ENCODE measurements at regions not wholly inside any gene's neighbourhood (a gene's known extent, or its start where the extent isn't known, plus 50 kb on each side); places are given as distances from the start of the nearest gene placed in this dataset.

DNA sequence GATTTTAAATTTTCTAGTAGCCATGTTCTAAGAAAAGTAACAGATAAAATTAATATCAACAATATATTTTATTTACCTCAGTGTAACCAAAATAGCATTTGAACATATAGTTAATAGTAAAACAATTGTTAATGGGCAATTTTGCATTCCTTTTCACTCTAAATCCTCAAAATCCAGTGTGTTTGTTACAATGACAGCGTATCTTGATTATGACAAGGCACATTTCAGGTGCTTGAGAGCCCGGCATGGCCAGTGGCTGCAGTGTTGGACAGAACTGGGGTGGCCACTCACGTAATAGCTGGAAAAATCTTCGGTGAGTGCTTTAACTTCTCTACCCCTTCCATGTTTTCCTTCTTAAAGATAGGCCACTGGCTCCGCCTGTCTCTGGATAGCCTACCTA is 248.0 kb upstream of the RREB1 start:
- TF ChIP-seq, protein P1, sequence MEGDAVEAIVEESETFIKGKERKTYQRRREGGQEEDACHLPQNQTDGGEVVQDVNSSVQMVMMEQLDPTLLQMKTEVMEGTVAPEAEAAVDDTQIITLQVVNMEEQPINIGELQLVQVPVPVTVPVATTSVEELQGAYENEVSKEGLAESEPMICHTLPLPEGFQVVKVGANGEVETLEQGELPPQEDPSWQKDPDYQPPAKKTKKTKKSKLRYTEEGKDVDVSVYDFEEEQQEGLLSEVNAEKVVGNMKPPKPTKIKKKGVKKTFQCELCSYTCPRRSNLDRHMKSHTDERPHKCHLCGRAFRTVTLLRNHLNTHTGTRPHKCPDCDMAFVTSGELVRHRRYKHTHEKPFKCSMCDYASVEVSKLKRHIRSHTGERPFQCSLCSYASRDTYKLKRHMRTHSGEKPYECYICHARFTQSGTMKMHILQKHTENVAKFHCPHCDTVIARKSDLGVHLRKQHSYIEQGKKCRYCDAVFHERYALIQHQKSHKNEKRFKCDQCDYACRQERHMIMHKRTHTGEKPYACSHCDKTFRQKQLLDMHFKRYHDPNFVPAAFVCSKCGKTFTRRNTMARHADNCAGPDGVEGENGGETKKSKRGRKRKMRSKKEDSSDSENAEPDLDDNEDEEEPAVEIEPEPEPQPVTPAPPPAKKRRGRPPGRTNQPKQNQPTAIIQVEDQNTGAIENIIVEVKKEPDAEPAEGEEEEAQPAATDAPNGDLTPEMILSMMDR (IDR thresholded peaks at IDR 0.05; ENCODE audit: extremely low read depth in 1 of 2, insufficient read depth in 1 of 2, low read depth in 1 of 2, low read length in 2 of 2) = no peak
- TF ChIP-seq POLR2A (IDR thresholded peaks at IDR 0.05; ENCODE audit: low read depth, low read length) (no peak), FOS (IDR thresholded peaks at IDR 0.05; ENCODE audit: borderline replicate concordance, insufficient read depth, low read length) (no peak), EZH2 (IDR thresholded peaks at IDR 0.05; ENCODE audit: borderline replicate concordance, low read depth, low read length, severe bottlenecking) (no peak), MYC (IDR thresholded peaks at IDR 0.05; ENCODE audit: low read depth, low read length) (no peak), POLR2AphosphoS5 (IDR thresholded peaks at IDR 0.05; ENCODE audit: insufficient read depth, low read depth, low read length) (no peak), JUN (IDR thresholded peaks at IDR 0.05; ENCODE audit: borderline replicate concordance, insufficient read depth, insufficient read length, low read depth) (no peak), GATA2 (IDR thresholded peaks at IDR 0.05; ENCODE audit: insufficient read depth, insufficient read length, low read depth, low read length) (no peak)
- TF ChIP-seq, protein P2, sequence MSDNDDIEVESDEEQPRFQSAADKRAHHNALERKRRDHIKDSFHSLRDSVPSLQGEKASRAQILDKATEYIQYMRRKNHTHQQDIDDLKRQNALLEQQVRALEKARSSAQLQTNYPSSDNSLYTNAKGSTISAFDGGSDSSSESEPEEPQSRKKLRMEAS (IDR thresholded peaks at IDR 0.05; ENCODE audit: insufficient read depth, insufficient read length) = no peak
